ENCODE measurements at regions not wholly inside any gene's neighbourhood (a gene's known extent, or its start where the extent isn't known, plus 50 kb on each side); places are given as distances from the start of the nearest gene placed in this dataset.

- Mint-ChIP-seq H3K4me3 (no peak overlapping the region), H3K27ac (no peak overlapping the region), H3K9me3 (no peaks in the 10 kb centered on the region), H3K27me3 (no peaks in the 10 kb centered on the region), H3K36me3 (ENCODE audit: low read depth) (peaks cover 64% of the 10 kb centered on the region), H3K4me1 (ENCODE audit: low read depth) (no peaks in the 10 kb centered on the region)
- intact Hi-C loops (cut with DNase I, micrococcal nuclease) = no loop called here
- Histone ChIP-seq H3K4me3 (ENCODE audit: low read length) (no peak overlapping the region), H3K27me3 (ENCODE audit: control insufficient read depth in 1 of 2, insufficient read depth in 2 of 2, low read length in 2 of 2) (no peaks in the 10 kb centered on the region), H3K9me3 (ENCODE audit: control insufficient read depth in 1 of 2, insufficient read depth in 1 of 2, low read length in 2 of 2) (no peaks in the 10 kb centered on the region), H3K27ac (ENCODE audit: low read depth in 1 of 2, low read length in 2 of 2) (no peak overlapping the region), H3K4me1 (ENCODE audit: insufficient read depth, low read length) (no peaks in the 10 kb centered on the region), H3K36me3 (ENCODE audit: insufficient read depth, low read length) (peaks cover 19% of the 10 kb centered on the region)
- no peak for TF ChIP-seq CTCF (IDR thresholded peaks at IDR 0.05)
- DNase-seq = peak in 1 of 14 experiments; percentile 1
- ChIA-PET CTCF (no interaction called here), POLR2A (no interaction called here)
- ATAC-seq (ENCODE audit: poor library complexity) = no peak
Observed at GRCh38 chrY:19600711-19601110, 143.8 kb downstream of the KDM5D start.

- intact Hi-C loops (cut with DNase I, micrococcal nuclease) = no loop called here
- H3K27me3 ChIP-seq (ENCODE audit: control insufficient read depth in 1 of 2, insufficient read depth in 2 of 2, low read length in 2 of 2) = no peaks in the 10 kb centered on the region
- CTCF ChIA-PET = no interaction called here
Observed at GRCh38 chrY:19590235-19590634, 154.3 kb downstream of the KDM5D start.

GRCh38 chrY:19589664-19590063, 154.9 kb downstream of the KDM5D start:
- no peak for TF ChIP-seq CTCF (IDR thresholded peaks at IDR 0.05)
- Mint-ChIP-seq H3K9me3 (no peaks in the 10 kb centered on the region), H3K27me3 (no peaks in the 10 kb centered on the region), H3K36me3 (ENCODE audit: low read depth) (peaks cover 50% of the 10 kb centered on the region), H3K4me3 (no peak overlapping the region), H3K4me1 (ENCODE audit: low read depth) (peaks cover 12% of the 10 kb centered on the region), H3K27ac (no peak overlapping the region)
- Histone ChIP-seq H3K36me3 (ENCODE audit: insufficient read depth, low read length) (peaks cover 26% of the 10 kb centered on the region), H3K4me1 (ENCODE audit: insufficient read depth, low read length) (no peaks in the 10 kb centered on the region), H3K9me3 (ENCODE audit: control insufficient read depth in 1 of 2, insufficient read depth in 1 of 2, low read length in 2 of 2) (no peaks in the 10 kb centered on the region), H3K27me3 (ENCODE audit: control insufficient read depth in 1 of 2, insufficient read depth in 2 of 2, low read length in 2 of 2) (no peaks in the 10 kb centered on the region), H3K4me3 (ENCODE audit: low read length) (no peak overlapping the region), H3K27ac (ENCODE audit: low read depth in 1 of 2, low read length in 2 of 2) (no peak overlapping the region)
- no peak for DNase-seq
- CTCF ChIA-PET = no interaction called here
- intact Hi-C loops (cut with DNase I, micrococcal nuclease) = no loop called here
- POLR2A ChIA-PET = interaction anchor here (0.7 kb wide), 1 partner anchor 242 kb away, joined by 3 read pairs; no protein-coding TSS in a partner anchor
- ATAC-seq (ENCODE audit: poor library complexity) = no peak

More at GRCh38 chrY:19590235-19590634, 154.3 kb downstream of the KDM5D start:
- no peak overlapping the region for H3K27ac Mint-ChIP-seq
- Histone ChIP-seq H3K4me3 (ENCODE audit: low read length) (no peak overlapping the region), H3K4me1 (ENCODE audit: insufficient read depth, low read length) (no peaks in the 10 kb centered on the region), H3K9me3 (ENCODE audit: control insufficient read depth in 1 of 2, insufficient read depth in 1 of 2, low read length in 2 of 2) (no peaks in the 10 kb centered on the region), H3K36me3 (ENCODE audit: insufficient read depth, low read length) (peaks cover 26% of the 10 kb centered on the region), H3K27ac (ENCODE audit: low read depth in 1 of 2, low read length in 2 of 2) (no peak overlapping the region)
- no peak for TF ChIP-seq CTCF (IDR thresholded peaks at IDR 0.05)
- POLR2A ChIA-PET = interaction anchor here (0.7 kb wide), 1 partner anchor 241 kb away, joined by 3 read pairs; no protein-coding TSS in a partner anchor
- ATAC-seq (ENCODE audit: poor library complexity) = no peak
- H3K4me1 Mint-ChIP-seq (ENCODE audit: low read depth) = peaks cover 7% of the 10 kb centered on the region
- no peaks in the 10 kb centered on the region for H3K27me3 Mint-ChIP-seq
- no peak for DNase-seq
- peaks cover 47% of the 10 kb centered on the region for H3K36me3 Mint-ChIP-seq (ENCODE audit: low read depth)
- H3K4me3 Mint-ChIP-seq = no peak overlapping the region
- H3K9me3 Mint-ChIP-seq = no peaks in the 10 kb centered on the region

All from CD4-positive, alpha-beta T cell (primary cell).